ENCODE measurements at regions not wholly inside any gene's neighbourhood (a gene's known extent, or its start where the extent isn't known, plus 50 kb on each side); places are given as distances from the start of the nearest gene placed in this dataset.
"Not testable (repeated sequence)": the region's sequence is repeated elsewhere in the genome, so short reads cannot be mapped to it uniquely, and the experiment has no call there.

GRCh38 chr2:43068631-43069517, 157.5 kb downstream of the ZFP36L2 start:
- H3K27ac Mint-ChIP-seq: no peak overlapping the region

GRCh38 chr2:43068041-43068533, 158.3 kb downstream of the ZFP36L2 start:
- POLR2A ChIA-PET: interaction anchor here in 1 of 2 donors (0.6 kb wide), 1 partner anchor 522 kb away, joined by 11 read pairs; no protein-coding TSS in a partner anchor
- Mint-ChIP-seq H3K27ac (no peak overlapping the region), H3K27me3 (no peaks in the 10 kb centered on the region), H3K4me1 (no peaks in the 10 kb centered on the region), H3K4me3 (no peak overlapping the region), H3K36me3 (no peaks in the 10 kb centered on the region), H3K9me3 (no peaks in the 10 kb centered on the region)
- Histone ChIP-seq H3K27me3 (replicated peaks in 1 of 2; ENCODE audit: control insufficient read depth in 2 of 2, extremely low read depth in 1 of 2, insufficient read depth in 2 of 2, low read length in 1 of 2) (no peaks in the 10 kb centered on the region), H3K9me3 (no peaks in the 10 kb centered on the region), H3K4me1 (ENCODE audit: control insufficient read depth in 1 of 2, extremely low read depth in 1 of 2, insufficient read depth in 2 of 2, low read length in 2 of 2) (no peaks in the 10 kb centered on the region), H3K27ac (ENCODE audit: low read length) (no peak overlapping the region), H3K4me3 (ENCODE audit: control insufficient read depth in 1 of 2, extremely low read depth in 1 of 2, low read length in 1 of 2) (no peak overlapping the region), H3K36me3 (ENCODE audit: control insufficient read depth in 2 of 2, extremely low read depth in 1 of 2, insufficient read depth in 1 of 2, low read length in 1 of 2) (peaks cover 0 to 4% of the 10 kb centered on the region in 2 donors)
- no peak for DNase-seq
- ATAC-seq (replicated peaks in 1 of 4): no peak
- WGBS (ENCODE audit: insufficient coverage): 98% methylated on average over 51 of the region's 51 CpGs
- CTCF ChIA-PET: interaction anchor here in 1 of 2 donors (1.1 kb wide), 1 partner anchor 161 kb away, joined by 5 read pairs; no protein-coding TSS in a partner anchor

More at GRCh38 chr2:43068631-43069517, 157.5 kb downstream of the ZFP36L2 start:
- Mint-ChIP-seq H3K4me3 (no peak overlapping the region), H3K9me3 (no peaks in the 10 kb centered on the region), H3K4me1 (peaks cover 0 to under 1% (median 0%) of the 10 kb centered on the region in 3 donors), H3K27me3 (no peaks in the 10 kb centered on the region), H3K36me3 (no peaks in the 10 kb centered on the region)
- DNase-seq: no peak
- no peaks in the 10 kb centered on the region for H3K27me3 ChIP-seq (replicated peaks in 1 of 2; ENCODE audit: control insufficient read depth in 2 of 2, extremely low read depth in 1 of 2, insufficient read depth in 2 of 2, low read length in 1 of 2)
- WGBS (ENCODE audit: insufficient coverage): 83% methylated on average over 6 of the region's 16 CpGs
- peaks cover 0 to 4% of the 10 kb centered on the region in 2 donors for H3K36me3 ChIP-seq (ENCODE audit: control insufficient read depth in 2 of 2, extremely low read depth in 1 of 2, insufficient read depth in 1 of 2, low read length in 1 of 2)
- ChIA-PET CTCF (interaction anchor here in 1 of 2 donors (1.1 kb wide), 1 partner anchor 160 kb away, joined by 5 read pairs; no protein-coding TSS in a partner anchor), POLR2A (interaction anchor here in 1 of 2 donors (0.5 kb wide), 1 partner anchor 567 kb away, joined by 5 read pairs; no protein-coding TSS in a partner anchor)
- no peak overlapping the region for H3K27ac ChIP-seq (ENCODE audit: low read length)
- H3K4me1 ChIP-seq (ENCODE audit: control insufficient read depth in 1 of 2, extremely low read depth in 1 of 2, insufficient read depth in 2 of 2, low read length in 2 of 2): no peaks in the 10 kb centered on the region
- H3K4me3 ChIP-seq (ENCODE audit: control insufficient read depth in 1 of 2, extremely low read depth in 1 of 2, low read length in 1 of 2): no peak overlapping the region
- ATAC-seq (replicated peaks in 1 of 4): no peak
- H3K9me3 ChIP-seq: no peaks in the 10 kb centered on the region

- Mint-ChIP-seq H3K36me3 (no peaks in the 10 kb centered on the region), H3K4me3 (no peak overlapping the region), H3K27me3 (no peaks in the 10 kb centered on the region), H3K9me3 (no peaks in the 10 kb centered on the region), H3K27ac (no peak overlapping the region), H3K4me1 (no peaks in the 10 kb centered on the region)
- ChIA-PET CTCF (interaction anchor here in 1 of 2 donors (1.1 kb wide), 1 partner anchor 162 kb away, joined by 5 read pairs; no protein-coding TSS in a partner anchor), POLR2A (interaction anchor here in 1 of 2 donors (0.6 kb wide), 1 partner anchor 522 kb away, joined by 11 read pairs; no protein-coding TSS in a partner anchor)
- H3K27me3 ChIP-seq (replicated peaks in 1 of 2; ENCODE audit: control insufficient read depth in 2 of 2, extremely low read depth in 1 of 2, insufficient read depth in 2 of 2, low read length in 1 of 2): no peaks in the 10 kb centered on the region
- ATAC-seq (replicated peaks in 1 of 4) (no peak), DNase-seq (no peak)
- no peaks in the 10 kb centered on the region for H3K4me1 ChIP-seq (ENCODE audit: control insufficient read depth in 1 of 2, extremely low read depth in 1 of 2, insufficient read depth in 2 of 2, low read length in 2 of 2)
- H3K4me3 ChIP-seq (ENCODE audit: control insufficient read depth in 1 of 2, extremely low read depth in 1 of 2, low read length in 1 of 2): no peak overlapping the region
- H3K27ac ChIP-seq (ENCODE audit: low read length): no peak overlapping the region
- no peaks in the 10 kb centered on the region for H3K9me3 ChIP-seq
- WGBS (ENCODE audit: insufficient coverage): 90% methylated on average over 11 of the region's 14 CpGs
- peaks cover 0 to 4% of the 10 kb centered on the region in 2 donors for H3K36me3 ChIP-seq (ENCODE audit: control insufficient read depth in 2 of 2, extremely low read depth in 1 of 2, insufficient read depth in 1 of 2, low read length in 1 of 2)
Measured at GRCh38 chr2:43067254-43068040, 159.0 kb downstream of the ZFP36L2 start.

- H3K9me3 Mint-ChIP-seq; H3K4me3 ChIP-seq (ENCODE audit: control insufficient read depth in 1 of 2, extremely low read depth in 1 of 2, low read length in 1 of 2); H3K27ac Mint-ChIP-seq; H3K9me3 ChIP-seq; H3K27me3 Mint-ChIP-seq; H3K36me3 ChIP-seq (ENCODE audit: control insufficient read depth in 2 of 2, extremely low read depth in 1 of 2, insufficient read depth in 1 of 2, low read length in 1 of 2); ATAC-seq (replicated peaks in 1 of 4); H3K4me1 Mint-ChIP-seq; CTCF ChIA-PET; DNase-seq; H3K4me3 Mint-ChIP-seq; H3K27me3 ChIP-seq (replicated peaks in 1 of 2; ENCODE audit: control insufficient read depth in 2 of 2, extremely low read depth in 1 of 2, insufficient read depth in 2 of 2, low read length in 1 of 2); H3K36me3 Mint-ChIP-seq; H3K4me1 ChIP-seq (ENCODE audit: control insufficient read depth in 1 of 2, extremely low read depth in 1 of 2, insufficient read depth in 2 of 2, low read length in 2 of 2); H3K27ac ChIP-seq (ENCODE audit: low read length): not testable (repeated sequence)
- POLR2A ChIA-PET: interaction anchor here in 1 of 2 donors (0.7 kb wide), 1 partner anchor 158 kb away, joined by 6 read pairs; no protein-coding TSS in a partner anchor
- 89% methylated on average over 15 of the region's 20 CpGs for WGBS (ENCODE audit: insufficient coverage)
Measured at GRCh38 chr2:43066541-43067253, 159.7 kb downstream of the ZFP36L2 start.

- H3K36me3 Mint-ChIP-seq: no peaks in the 10 kb centered on the region
Measured at GRCh38 chr2:43065871-43066270, 160.5 kb downstream of the ZFP36L2 start.

More at GRCh38 chr2:43065871-43066270, 160.5 kb downstream of the ZFP36L2 start:
- no peak for ATAC-seq (replicated peaks in 1 of 4)
- no peaks in the 10 kb centered on the region for H3K9me3 ChIP-seq
- peaks cover 0 to 4% of the 10 kb centered on the region in 2 donors for H3K36me3 ChIP-seq (ENCODE audit: control insufficient read depth in 2 of 2, extremely low read depth in 1 of 2, insufficient read depth in 1 of 2, low read length in 1 of 2)
- ChIA-PET CTCF (interaction anchor here in 1 of 2 donors (0.6 kb wide), 1 partner anchor 80 kb away, joined by 3 read pairs; no protein-coding TSS in a partner anchor), POLR2A (no interaction called here)
- H3K4me1 ChIP-seq (ENCODE audit: control insufficient read depth in 1 of 2, extremely low read depth in 1 of 2, insufficient read depth in 2 of 2, low read length in 2 of 2): no peaks in the 10 kb centered on the region
- no peaks in the 10 kb centered on the region for H3K27me3 ChIP-seq (replicated peaks in 1 of 2; ENCODE audit: control insufficient read depth in 2 of 2, extremely low read depth in 1 of 2, insufficient read depth in 2 of 2, low read length in 1 of 2)
- 73% methylated on average over 6 of the region's 10 CpGs for WGBS (ENCODE audit: insufficient coverage)
- no peak overlapping the region for H3K4me3 Mint-ChIP-seq
- H3K4me3 ChIP-seq (ENCODE audit: control insufficient read depth in 1 of 2, extremely low read depth in 1 of 2, low read length in 1 of 2): no peak overlapping the region
- no peaks in the 10 kb centered on the region for H3K9me3 Mint-ChIP-seq
- DNase-seq: no peak
- no peaks in the 10 kb centered on the region for H3K27me3 Mint-ChIP-seq
- H3K4me1 Mint-ChIP-seq: peaks cover 7 to 11% (median 10%) of the 10 kb centered on the region in 3 donors
- H3K27ac ChIP-seq (ENCODE audit: low read length): no peak overlapping the region
- H3K27ac Mint-ChIP-seq: no peak overlapping the region

Measured in T-cell (primary cell).